T-helper 22 cell (primary cell): ENCODE measurements at regions not wholly inside any gene's neighbourhood (a gene's known extent, or its start where the extent isn't known, plus 50 kb on each side); places are given as distances from the start of the nearest gene placed in this dataset.
"Not testable (repeated sequence)": the region's sequence is repeated elsewhere in the genome, so short reads cannot be mapped to it uniquely, and the experiment has no call there.

Experiments
- DNase-seq: peaks from one replicate; pipeline ENCODE4 v3.0.0-alpha.2; 2020; ENCODE audit warnings: low read depth

DNA sequence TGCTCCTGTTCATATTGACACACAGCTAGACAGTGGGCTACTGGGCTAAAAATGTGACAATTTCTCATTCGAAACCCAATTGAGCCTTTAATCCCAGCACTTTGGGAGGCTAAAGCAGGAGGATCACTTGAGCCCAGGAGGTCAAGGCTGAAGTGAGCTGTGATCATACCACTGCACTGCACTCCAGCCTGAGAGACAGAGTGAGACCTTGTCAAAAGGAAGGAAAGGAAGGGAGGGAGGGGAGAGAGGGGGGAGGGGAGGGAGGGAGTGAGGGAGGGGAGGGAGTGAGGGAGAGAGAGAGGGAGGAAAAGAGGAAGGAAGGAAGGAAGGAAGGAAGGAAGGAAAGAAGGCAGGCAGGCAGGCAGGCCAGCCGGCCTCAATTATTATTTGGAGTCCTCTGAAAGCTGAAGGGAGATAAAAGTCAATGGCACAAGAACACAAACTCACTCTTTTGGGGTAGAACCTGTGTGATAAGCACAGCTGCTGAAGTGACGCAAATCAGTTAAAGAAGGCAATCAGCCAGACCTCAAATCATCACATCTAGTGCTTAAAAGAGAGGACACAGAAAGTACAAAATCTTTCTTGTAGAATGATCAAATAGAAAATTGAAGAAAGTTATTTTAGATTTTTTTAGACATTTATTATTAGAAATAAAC is 98.1 kb downstream of the CCDC71L start:
- DNase-seq, result no peak

DNA sequence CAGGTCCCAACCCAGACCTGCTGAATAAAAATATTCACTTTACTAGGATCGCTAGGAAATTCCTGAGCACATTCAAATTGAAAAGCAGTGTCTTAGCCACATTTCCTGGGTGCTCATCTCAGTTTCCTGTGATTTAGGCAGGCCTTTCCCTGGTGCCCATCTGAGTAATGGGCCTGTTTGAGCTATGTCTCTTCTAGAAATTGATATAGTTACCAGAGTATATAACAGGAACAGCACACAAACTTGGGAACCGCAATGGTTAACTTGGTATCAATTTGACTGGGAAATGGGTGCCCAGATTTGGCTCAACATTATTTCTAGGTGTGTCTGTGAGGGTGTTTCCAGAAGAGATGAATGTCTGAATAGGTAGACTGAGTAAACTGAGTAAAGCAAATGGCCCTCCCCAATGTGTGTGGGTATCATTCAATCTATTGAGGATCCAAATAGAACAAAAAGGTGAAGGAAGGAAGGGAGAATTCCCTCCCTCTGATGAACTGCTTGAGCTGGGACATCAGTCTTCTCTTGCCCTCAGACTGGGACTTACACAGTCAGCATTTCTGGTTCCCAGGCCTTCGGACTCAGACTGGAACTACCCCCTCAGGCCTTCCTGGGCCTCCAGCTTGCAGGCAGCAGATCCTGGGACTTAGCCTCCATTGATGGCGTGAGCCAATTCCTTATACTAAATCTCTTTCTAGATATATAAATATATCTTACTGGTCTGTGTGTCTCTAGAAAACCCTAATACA is 99.1 kb downstream of the CCDC71L start:
- no peak for DNase-seq

DNA sequence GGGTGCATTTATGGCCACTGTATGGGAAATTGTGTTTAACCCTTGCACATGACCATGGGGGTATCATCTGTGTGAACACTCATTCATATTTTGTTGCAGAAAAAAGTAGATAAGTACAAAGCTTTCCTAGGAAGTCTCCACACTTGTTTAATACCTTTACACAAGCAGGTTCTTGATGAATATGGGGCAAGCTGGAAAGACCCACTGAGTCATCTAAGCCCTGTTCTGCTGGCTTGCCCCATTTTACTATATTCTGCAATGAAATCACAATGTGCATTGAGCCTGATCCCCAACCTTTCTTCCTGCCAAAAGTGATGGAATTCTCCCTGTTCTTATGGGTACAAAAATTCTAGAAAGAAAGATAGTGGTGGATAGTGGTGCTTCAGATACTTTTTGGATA is 99.8 kb downstream of the CCDC71L start:
- no peak for DNase-seq

DNA sequence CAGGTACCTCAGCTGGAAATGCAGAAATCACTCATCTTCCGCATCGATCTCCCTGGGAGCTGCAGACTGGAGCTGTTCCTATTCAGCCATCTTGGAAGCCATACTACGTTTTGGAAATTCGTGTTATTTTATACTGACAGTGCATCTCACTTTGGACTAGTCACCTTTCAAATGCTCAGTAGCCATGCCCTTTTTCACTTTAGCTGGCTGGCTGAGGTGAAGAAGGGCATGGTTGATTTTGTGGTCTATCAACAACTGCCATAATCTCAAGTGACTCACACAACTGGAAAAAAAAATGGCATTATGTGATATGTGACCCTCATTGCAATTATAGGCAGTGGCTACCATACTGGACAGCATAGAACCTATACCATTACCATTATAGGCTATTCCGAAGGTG is 100.5 kb downstream of the CCDC71L start:
- no peak for DNase-seq

DNA sequence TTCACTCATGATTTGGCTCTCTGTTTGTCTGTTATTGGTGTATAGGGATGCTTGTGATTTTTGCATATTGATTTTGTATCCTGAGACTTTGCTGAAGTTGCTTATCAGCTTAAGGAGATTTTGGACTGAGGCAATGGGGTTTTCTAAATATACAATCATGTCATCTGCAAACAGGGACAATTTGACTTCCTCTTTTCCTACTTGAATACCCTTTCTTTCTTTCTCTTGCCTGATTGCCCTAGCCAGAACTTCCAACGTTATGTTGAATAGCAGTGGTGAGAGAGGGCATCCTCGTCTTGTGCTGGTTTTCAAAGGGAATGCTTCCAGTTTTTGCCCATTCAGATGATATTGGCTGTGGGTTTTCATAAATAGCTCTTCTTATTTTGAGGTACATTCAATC is 104.7 kb downstream of the CCDC71L start:
- not testable (repeated sequence) for DNase-seq

DNA sequence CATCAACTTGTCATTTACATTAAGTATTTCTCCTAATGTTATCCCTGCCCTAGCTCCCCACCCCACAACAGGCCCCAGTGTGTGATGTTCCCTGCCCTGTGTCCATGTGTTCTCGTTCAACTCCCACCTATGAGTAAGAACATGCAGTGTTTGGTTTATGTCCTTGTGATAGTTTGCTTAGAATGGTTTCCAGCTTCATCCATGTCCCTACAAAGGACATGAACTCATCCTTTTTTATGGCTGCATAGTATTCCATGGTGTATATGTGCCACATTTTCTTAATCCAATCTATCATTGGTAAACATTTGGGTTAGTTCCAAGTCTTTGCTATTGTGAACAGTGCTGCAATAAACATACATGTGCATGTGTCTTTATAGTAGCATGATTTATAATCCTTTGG is 106.3 kb downstream of the CCDC71L start:
- DNase-seq, result not testable (repeated sequence)

DNA sequence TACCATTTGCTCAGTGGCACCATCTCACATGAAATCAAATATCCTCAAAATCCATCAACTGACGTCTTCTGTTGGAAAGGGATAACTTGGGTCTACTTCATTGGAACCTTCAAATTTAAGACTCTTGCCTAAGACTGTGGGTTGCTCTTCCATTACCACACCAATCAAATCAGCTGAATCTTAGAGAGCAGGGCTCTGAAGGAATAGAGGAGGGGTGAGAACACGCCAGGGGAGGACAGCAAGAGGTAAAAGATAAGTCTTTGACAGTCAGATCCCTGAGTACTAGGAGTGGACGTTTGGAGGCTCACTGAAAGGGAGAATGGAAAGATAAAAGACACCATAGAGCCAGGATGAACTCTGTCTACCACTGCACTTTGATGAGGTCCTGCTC is 107.5 kb downstream of the CCDC71L start:
- no peak for DNase-seq

DNA sequence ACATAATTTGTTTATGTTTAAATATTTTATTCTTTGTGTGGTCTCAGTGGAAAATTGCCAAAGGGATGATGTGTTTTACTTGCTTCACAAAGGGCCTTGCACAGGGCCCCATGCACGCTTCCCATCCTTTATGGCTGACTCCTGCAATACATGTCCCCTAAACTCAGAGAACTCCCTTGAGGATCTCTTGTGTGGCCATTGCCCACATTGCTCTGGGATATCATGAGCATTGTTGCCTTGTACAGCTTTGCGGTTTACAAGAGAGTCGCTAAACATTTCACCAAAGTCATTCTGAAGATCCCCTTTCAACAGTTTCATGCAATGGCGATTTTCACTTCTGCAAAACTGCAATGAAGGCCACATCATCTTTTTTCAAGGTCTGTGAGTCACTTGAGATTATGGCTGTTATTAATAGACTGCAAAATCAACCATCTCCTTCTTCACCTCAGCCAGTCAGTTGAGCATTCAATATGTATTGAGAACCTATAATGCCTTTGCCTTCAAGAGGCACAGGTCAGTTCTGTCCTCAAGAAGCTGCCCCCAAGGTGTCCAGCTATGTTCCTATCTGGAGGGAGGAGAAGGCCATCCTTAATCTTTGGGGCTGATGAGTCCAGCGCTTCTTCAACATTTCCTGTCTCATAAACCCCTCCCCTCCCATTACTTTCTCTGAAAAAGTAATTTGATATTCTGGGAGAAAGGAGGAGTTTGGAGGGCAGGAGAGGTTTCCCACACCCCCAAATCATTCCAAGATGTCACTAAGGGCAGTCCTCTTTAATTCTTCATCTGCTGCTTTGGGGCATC is 108.1 kb downstream of the CCDC71L start:
- DNase-seq, result no peak

DNA sequence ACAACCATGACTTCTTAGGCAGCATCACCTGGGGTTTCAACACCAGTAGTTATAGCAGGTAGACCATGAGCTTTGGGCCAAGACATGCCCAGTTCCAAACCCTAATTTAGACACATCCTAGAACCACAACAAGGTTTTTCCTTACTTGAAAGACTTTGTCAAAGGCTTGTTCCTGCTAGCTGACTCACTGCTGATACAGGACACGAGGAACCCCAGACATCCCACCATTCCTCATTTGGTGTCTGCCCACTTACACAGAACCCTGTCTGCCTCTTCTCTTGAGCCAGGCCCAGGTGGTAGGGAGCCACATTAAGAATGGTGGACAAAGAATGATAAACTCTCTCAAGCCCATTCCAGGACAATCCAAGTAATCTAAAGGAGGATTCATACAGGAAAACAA is 109.0 kb downstream of the CCDC71L start:
- DNase-seq, result no peak

DNA sequence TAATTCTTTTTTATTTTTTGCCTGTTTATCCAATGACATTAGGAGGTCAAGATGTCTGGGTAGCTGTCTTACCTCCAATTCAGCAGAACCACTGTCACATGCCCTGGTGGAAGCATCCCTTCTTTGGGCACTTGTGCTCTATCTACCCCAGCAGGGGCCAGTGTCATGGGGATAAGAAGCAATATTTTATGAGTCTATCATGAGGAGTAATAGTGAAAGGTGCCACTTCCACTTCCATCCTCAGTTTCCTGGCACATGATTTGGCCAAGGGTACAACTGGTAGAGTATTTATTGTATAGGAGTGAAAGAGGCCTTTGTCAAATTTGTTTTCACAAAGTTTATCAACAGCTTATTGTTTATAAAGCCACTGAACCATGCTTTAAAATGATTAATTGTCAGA is 112.5 kb downstream of the CCDC71L start:
- DNase-seq, result no peak

DNA sequence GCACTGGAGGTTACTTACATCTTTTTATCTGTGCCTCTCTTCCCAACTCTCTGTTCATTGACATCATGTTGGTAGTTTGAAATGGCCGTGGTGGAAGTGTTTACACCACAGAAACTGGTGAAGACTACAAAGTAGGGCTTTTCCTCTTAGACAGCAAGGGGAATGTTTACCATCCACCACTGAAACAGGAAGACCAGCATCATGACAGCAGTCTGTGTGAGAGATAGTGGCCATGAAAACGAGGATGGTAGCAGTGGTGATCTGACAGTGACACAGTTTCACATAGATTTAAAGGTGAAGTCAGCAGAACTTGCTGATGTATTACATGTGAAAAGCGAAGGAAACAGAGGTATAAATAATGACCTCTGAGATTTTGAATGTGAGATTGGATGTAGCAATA is 115.7 kb downstream of the CCDC71L start:
- no peak for DNase-seq

DNA sequence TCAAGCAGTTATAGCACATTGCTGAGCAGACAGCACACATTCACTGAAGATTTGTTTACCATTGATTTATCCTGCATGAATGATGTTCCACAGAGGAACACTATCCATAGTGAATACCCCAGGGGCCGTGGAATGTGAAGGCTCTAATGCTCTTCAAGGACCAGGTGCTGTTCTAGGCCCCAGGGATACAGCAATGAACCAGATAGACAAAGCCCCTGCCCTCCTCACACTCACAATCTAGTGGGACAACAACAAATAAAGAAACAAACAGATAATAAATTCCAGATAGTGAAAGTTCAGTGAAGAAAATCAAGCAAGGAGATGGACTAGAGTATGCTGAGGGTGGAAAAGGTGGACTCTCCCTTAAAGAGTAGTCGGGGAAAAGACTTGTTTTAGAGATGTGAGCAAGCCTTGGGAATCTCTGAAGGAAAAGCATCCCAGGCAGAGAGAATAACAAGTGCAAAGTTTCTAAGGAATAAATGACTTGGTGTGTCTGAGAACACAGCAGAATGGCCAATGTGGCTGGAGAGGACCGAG is 117.7 kb downstream of the CCDC71L start:
- DNase-seq, result no peak

DNA sequence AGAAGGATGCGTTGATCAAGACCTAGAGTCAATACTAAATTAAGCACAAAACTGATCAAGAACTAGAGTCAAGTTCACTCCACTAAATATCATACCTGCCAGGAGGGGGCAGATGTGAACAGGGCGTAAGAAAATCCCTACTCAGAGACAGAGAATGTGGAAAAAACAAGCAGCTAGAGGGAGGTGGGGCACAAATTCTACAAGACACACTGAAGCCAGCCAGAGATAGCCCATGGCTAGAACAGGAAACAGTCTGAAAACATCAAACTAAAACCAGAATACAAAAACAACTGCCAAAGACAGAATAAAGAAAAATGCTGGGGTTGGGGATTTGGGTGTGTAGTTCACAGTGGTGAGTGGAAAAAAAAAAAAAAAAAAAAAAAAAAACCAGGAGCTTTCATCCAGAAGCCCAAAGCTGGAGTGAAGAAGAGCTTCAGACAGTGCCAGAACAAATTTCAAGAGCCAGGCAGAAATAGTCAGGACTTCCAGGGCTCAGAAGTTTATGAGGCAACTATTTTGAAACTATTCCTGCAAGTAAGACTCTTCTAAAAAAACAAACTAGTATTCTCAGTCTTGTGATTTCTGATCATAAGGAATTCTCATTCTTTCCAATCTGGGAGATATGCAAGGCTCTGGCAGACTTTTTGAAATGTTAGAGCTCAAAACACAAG is 118.3 kb downstream of the CCDC71L start:
- DNase-seq, result no peak

DNA sequence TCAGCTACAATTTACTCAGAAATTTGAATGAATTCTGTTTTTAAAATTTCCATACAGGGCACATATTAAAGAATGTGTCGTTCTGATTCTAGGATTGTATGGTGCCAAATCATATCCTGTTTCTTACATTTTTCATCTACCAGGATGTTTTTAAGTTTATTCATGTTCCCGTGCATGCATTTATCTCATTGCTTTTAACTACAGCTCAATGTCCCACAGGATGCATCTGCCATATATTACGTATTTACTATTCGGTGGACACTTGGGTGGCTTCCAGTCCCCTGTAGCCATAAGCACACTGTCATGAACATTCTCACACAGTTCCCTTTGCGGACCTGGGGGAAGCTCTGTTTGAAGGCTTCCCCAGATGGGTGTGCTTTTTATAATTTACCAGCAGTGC is 122.3 kb downstream of the CCDC71L start:
- no peak for DNase-seq

DNA sequence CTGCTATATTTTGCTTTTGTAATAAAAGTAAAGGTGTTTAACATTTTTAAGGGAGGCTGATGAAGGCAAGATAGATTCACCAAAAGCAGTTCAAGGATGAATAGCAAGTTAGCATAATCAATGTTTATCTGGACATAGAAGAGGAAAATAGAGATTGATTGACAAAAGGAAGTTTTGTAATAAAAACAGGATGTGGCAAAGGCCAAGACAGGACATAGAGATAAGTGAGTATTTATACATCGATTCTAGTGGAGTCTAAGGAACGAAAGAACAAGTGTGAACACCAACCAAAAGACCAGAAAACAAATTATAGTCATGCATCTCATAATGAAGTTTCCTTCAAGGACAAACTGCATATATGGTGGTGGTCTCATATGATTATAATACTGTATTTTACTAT is 123.8 kb downstream of the CCDC71L start:
- no peak for DNase-seq

DNA sequence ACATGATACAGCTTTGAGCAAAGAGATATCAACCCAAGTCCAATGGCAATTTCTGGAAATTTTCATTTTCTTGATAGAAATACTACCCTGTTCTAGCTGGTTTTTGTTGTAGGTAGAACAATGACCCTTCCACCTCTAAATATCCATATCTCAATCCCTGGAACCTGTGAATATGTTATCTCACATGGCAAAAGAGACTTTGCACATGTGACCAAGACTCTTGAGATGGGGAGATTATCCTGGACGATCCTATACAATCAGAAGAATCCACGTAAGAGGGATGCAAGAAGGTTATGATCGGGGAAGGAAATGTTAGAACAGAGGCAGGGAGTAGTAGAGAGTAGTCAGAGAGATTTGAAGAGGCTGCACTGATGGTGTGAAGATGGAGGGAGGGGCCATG is 124.9 kb downstream of the CCDC71L start:
- DNase-seq, result no peak

DNA sequence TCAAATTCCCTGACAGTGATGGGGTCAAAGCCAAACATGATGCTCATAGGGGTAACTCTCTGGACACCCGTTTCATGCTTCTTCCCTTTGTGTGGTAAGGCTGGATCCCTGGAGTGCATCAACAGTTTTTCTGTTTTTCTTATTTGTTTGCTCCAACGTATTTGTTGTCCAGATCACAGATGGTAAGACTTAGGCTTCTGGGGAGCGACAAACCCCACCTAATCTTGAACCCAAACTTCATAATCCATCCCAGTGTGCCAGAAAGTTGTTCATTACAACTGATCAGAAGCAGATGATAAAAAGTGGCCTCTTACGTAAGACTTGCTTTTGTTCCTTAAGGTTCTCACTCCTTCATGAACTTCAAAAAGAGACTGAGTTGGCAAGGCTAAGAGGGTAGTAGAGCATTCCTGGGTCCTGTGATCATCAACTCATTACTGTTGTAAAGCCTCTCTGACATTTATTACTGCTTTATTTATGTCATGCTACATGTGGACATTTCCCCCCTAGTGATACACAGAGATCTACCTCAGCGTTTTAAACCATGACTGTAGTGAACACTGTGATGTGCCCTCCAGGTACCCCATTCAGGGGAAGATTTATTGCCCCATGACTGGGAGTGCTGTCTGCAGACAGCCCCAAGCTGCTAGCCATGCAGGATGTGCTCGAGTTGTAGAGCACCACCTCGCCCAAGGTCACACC is 125.6 kb downstream of the CCDC71L start:
- DNase-seq, result no peak

DNA sequence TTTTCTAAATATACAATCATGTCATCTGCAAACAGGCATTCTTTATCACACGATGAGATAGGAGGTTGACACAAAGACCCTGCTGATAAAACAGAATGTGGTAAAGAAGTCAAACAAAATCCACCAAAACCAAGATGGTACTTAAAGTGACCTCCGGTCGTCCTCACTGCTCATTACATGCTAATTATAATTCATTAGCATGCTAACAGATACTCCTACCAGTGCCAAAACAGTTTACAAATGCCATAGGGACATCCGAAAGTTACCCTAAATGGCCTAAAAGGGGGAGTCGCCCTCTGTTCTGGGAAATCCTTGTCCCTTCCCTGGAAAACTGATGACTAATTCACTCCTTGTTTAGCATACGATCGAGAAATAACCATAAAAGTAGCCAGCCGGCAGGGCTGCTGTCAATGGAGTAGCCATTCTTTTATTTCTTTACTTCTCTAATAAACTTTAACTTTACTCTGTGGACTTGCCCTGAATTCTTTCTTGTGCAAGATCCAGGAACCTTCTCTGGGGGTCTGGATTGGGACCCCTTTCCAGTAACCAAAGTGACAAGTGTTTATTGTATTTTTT is 126.6 kb downstream of the CCDC71L start:
- no peak for DNase-seq

DNA sequence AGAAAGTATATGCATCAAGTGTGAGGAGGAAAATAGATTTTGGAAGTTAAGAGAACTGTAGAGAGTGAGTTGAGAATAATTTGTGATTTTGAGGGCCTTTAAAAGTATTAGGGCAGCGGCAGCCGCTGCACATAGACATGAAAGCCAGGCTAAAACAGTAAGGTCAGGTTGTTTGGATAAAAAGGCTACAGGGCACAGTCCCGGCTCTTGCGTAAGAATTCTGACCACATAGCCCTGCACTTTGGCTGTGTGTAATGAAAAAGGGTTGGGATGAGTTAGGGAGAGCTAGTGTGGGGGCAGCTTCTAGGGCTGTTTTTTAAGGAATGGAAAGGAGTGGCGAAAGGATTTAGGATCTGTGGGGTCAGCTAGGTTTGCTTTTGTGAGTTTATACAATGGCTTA is 130.8 kb downstream of the CCDC71L start:
- DNase-seq, result not testable (repeated sequence)

DNA sequence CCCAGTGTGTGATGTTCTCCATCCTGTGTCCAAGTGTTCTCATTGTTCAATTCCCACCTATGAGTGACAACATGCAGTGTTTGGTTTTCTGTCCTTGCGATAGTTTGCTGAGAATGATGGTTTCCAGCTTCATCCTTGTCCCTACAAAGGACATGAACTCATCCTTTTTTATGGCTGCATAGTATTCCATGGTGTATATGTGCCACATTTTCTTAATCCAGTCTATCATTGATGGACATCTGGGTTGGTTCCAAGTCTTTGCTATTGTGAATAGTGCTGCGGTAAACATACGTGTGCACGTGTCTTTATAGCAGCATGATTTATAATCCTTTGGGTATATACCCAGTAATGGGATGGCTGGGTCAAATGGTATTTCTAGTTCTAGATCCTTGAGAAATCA is 134.3 kb downstream of the CCDC71L start:
- not testable (repeated sequence) for DNase-seq

DNA sequence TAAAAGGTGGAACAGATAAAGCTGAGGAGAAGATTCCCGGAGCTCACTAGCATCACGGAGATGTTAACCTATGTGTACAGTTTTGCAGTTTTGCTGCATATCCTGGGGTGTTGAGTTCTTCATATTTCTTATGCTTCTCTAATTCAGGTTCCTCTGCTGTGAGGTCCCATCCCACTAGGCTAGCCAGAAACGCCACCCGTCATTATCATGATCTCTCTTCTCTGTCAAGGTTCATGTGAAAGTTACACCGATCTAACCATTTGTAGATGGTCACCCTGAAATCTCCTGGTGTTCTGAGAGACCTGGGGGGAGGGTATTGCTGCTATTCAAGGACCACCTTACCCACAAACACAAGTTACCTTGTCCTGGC is 136.3 kb downstream of the CCDC71L start:
- DNase-seq, result no peak
